SK-N-SH treated with all-trans-retinoic acid at 6 μM for 48 hours (cell line): ENCODE measurements at regions not wholly inside any gene's neighbourhood (a gene's known extent, or its start where the extent isn't known, plus 50 kb on each side); places are given as distances from the start of the nearest gene placed in this dataset.

Source experiments
- ATAC-seq: fragments of 200-7000 bp; cut with Tn5 transposase; 3 replicates; pipeline ENCODE4 v1.9.1; 2020; ENCODE audit warnings: mild to moderate bottlenecking, moderate library complexity
- ARNTL ChIP-seq: fragments of 450-650 bp; formaldehyde crosslinking; IDR thresholded peaks from 2 replicates; pipeline ENCODE4 v1.5.0; 2020; ENCODE audit warnings: low read depth, mild to moderate bottlenecking, moderate library complexity, borderline replicate concordance
- BACH2 ChIP-seq: fragments of 250-450 bp; sonication (Bioruptor Pico); IDR thresholded peaks from 2 replicates; pipeline ENCODE4 v1.9.0; 2021; ENCODE audit warnings: mild to moderate bottlenecking, borderline replicate concordance
- CREB5 ChIP-seq: fragments of 250-450 bp; sonication (Bioruptor Pico); IDR thresholded peaks from 2 replicates; pipeline ENCODE4 v1.5.1; 2020; ENCODE audit warnings: low read depth, mild to moderate bottlenecking, moderate library complexity
- CSDC2 ChIP-seq: fragments of 250-450 bp; sonication (Bioruptor Pico); IDR thresholded peaks from 2 replicates; pipeline ENCODE4 v1.5.0; 2020; ENCODE audit warnings: mild to moderate bottlenecking, moderate library complexity
- ESRRG ChIP-seq: fragments of 250-450 bp; sonication (Bioruptor Pico); IDR thresholded peaks from 2 replicates; pipeline ENCODE4 v1.6.1; 2021; ENCODE audit warnings: mild to moderate bottlenecking
- GLIS3 ChIP-seq: fragments of 250-450 bp; sonication (Bioruptor Pico); IDR thresholded peaks from 2 replicates; pipeline ENCODE4 v1.5.0; 2020; ENCODE audit warnings: mild to moderate bottlenecking, moderate library complexity
- ISL1 ChIP-seq: fragments of 250-450 bp; sonication (Bioruptor Pico); IDR thresholded peaks from 2 replicates; pipeline ENCODE4 v2.1.2; 2022; ENCODE audit warnings: mild to moderate bottlenecking, moderate library complexity
- OSR1 ChIP-seq: fragments of 250-450 bp; sonication (Bioruptor Pico); IDR thresholded peaks from 2 replicates; pipeline ENCODE4 v1.8.0; 2022; ENCODE audit warnings: moderate library complexity, mild to moderate bottlenecking, inconsistent platforms
- POU6F1 ChIP-seq: fragments of 250-450 bp; sonication (Bioruptor Pico); IDR thresholded peaks from 2 replicates; pipeline ENCODE4 v1.8.0; 2021; ENCODE audit warnings: low read depth, mild to moderate bottlenecking, moderate library complexity, borderline replicate concordance
- PPARA ChIP-seq: fragments of 250-450 bp; sonication (Bioruptor Pico); IDR thresholded peaks from 2 replicates; pipeline ENCODE4 v1.5.0; 2020; ENCODE audit warnings: mild to moderate bottlenecking, borderline replicate concordance
- RARB ChIP-seq: fragments of 250-450 bp; sonication (Bioruptor Pico); IDR thresholded peaks from 2 replicates; pipeline ENCODE4 v1.8.0; 2021; ENCODE audit warnings: mild to moderate bottlenecking, moderate library complexity
- SNAI2 ChIP-seq: fragments of 250-450 bp; sonication (Bioruptor Pico); IDR thresholded peaks from 2 replicates; pipeline ENCODE4 v1.5.0; 2020; ENCODE audit warnings: mild to moderate bottlenecking, moderate library complexity
- TCF4 ChIP-seq: fragments of 250-450 bp; sonication (Bioruptor Pico); IDR thresholded peaks from 2 replicates; pipeline ENCODE4 v1.8.0; 2021; ENCODE audit warnings: mild to moderate bottlenecking, moderate library complexity, borderline replicate concordance
- TOX ChIP-seq: fragments of 250-450 bp; sonication (Bioruptor Pico); IDR thresholded peaks from 2 replicates; pipeline ENCODE4 v1.8.0; 2021; ENCODE audit warnings: mild to moderate bottlenecking, moderate library complexity, borderline replicate concordance
- ZC3H10 ChIP-seq: fragments of 250-450 bp; sonication (Bioruptor Pico); IDR thresholded peaks from 2 replicates; pipeline ENCODE4 v1.5.1; 2021; ENCODE audit warnings: mild to moderate bottlenecking, moderate library complexity
- ZFP30 ChIP-seq: fragments of 450-650 bp; formaldehyde crosslinking; IDR thresholded peaks from 2 replicates; pipeline ENCODE4 v1.5.0; 2022; ENCODE audit warnings: mild to moderate bottlenecking, moderate library complexity
- ZNF70 ChIP-seq: fragments of 450-650 bp; formaldehyde crosslinking; IDR thresholded peaks from 2 replicates; pipeline ENCODE4 v1.5.0; 2020; ENCODE audit warnings: mild to moderate bottlenecking, moderate library complexity
- ZNF8 ChIP-seq: fragments of 450-650 bp; formaldehyde crosslinking; IDR thresholded peaks from 2 replicates; pipeline ENCODE4 v1.5.0; 2020; ENCODE audit warnings: mild to moderate bottlenecking, moderate library complexity
- TF ChIP-seq, protein P1 (sequence below): fragments of 250-450 bp; sonication (Bioruptor Pico); IDR thresholded peaks from 2 replicates; pipeline ENCODE4 v1.5.0; 2020; ENCODE audit warnings: mild to moderate bottlenecking, moderate library complexity
- TF ChIP-seq, protein P2 (sequence below): fragments of 250-450 bp; sonication (Bioruptor Pico); IDR thresholded peaks from 2 replicates; pipeline ENCODE4 v1.8.0; 2020; ENCODE audit warnings: mild to moderate bottlenecking, moderate library complexity, borderline replicate concordance
- TF ChIP-seq, protein P3 (sequence below): fragments of 250-450 bp; sonication (Bioruptor Pico); IDR thresholded peaks from 2 replicates; pipeline ENCODE4 v1.5.1; 2021; ENCODE audit warnings: mild to moderate bottlenecking, moderate library complexity

DNA sequence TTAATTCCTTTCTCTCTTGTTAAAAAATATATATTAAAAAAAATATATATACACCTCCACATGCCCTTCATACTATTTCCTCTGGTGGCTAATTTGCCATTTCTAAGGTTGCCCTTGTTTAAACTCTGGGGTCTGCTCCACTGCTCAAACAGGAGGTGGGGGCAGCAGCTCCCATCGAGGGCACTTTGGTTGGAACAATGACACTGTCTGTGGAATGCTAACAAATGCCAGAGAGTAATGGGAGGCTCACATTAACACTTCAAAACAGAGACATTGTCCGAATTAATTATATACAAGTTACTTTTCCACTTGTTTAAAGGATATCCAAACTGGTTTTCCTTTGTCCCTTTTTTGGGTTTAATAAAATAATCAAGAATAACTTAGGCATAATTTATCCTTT lies 58.8 kb upstream of the CD302 start:
- TF ChIP-seq GLIS3 (no peak), ESRRG (CRISPR knock-in tag) (no peak), TOX (CRISPR knock-in tag) (no peak), ARNTL (no peak), ZNF8 (CRISPR knock-in tag) (no peak), OSR1 (CRISPR knock-in tag) (no peak), PPARA (CRISPR knock-in tag) (no peak), BACH2 (CRISPR knock-in tag) (no peak), ZNF70 (CRISPR knock-in tag) (no peak), RARB (CRISPR knock-in tag) (no peak), CSDC2 (CRISPR knock-in tag) (no peak), POU6F1 (CRISPR knock-in tag) (no peak), ZFP30 (CRISPR knock-in tag) (no peak), SNAI2 (CRISPR knock-in tag) (no peak), TCF4 (CRISPR knock-in tag) (no peak), CREB5 (CRISPR knock-in tag) (no peak), ISL1 (CRISPR knock-in tag) (no peak)
- TF ChIP-seq, protein P1, sequence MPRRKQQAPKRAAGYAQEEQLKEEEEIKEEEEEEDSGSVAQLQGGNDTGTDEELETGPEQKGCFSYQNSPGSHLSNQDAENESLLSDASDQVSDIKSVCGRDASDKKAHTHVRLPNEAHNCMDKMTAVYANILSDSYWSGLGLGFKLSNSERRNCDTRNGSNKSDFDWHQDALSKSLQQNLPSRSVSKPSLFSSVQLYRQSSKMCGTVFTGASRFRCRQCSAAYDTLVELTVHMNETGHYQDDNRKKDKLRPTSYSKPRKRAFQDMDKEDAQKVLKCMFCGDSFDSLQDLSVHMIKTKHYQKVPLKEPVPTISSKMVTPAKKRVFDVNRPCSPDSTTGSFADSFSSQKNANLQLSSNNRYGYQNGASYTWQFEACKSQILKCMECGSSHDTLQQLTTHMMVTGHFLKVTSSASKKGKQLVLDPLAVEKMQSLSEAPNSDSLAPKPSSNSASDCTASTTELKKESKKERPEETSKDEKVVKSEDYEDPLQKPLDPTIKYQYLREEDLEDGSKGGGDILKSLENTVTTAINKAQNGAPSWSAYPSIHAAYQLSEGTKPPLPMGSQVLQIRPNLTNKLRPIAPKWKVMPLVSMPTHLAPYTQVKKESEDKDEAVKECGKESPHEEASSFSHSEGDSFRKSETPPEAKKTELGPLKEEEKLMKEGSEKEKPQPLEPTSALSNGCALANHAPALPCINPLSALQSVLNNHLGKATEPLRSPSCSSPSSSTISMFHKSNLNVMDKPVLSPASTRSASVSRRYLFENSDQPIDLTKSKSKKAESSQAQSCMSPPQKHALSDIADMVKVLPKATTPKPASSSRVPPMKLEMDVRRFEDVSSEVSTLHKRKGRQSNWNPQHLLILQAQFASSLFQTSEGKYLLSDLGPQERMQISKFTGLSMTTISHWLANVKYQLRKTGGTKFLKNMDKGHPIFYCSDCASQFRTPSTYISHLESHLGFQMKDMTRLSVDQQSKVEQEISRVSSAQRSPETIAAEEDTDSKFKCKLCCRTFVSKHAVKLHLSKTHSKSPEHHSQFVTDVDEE (CRISPR knock-in tag) = no peak
- TF ChIP-seq, protein P2, sequence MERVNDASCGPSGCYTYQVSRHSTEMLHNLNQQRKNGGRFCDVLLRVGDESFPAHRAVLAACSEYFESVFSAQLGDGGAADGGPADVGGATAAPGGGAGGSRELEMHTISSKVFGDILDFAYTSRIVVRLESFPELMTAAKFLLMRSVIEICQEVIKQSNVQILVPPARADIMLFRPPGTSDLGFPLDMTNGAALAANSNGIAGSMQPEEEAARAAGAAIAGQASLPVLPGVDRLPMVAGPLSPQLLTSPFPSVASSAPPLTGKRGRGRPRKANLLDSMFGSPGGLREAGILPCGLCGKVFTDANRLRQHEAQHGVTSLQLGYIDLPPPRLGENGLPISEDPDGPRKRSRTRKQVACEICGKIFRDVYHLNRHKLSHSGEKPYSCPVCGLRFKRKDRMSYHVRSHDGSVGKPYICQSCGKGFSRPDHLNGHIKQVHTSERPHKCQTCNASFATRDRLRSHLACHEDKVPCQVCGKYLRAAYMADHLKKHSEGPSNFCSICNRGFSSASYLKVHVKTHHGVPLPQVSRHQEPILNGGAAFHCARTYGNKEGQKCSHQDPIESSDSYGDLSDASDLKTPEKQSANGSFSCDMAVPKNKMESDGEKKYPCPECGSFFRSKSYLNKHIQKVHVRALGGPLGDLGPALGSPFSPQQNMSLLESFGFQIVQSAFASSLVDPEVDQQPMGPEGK (CRISPR knock-in tag) = no peak
- TF ChIP-seq, protein P3, sequence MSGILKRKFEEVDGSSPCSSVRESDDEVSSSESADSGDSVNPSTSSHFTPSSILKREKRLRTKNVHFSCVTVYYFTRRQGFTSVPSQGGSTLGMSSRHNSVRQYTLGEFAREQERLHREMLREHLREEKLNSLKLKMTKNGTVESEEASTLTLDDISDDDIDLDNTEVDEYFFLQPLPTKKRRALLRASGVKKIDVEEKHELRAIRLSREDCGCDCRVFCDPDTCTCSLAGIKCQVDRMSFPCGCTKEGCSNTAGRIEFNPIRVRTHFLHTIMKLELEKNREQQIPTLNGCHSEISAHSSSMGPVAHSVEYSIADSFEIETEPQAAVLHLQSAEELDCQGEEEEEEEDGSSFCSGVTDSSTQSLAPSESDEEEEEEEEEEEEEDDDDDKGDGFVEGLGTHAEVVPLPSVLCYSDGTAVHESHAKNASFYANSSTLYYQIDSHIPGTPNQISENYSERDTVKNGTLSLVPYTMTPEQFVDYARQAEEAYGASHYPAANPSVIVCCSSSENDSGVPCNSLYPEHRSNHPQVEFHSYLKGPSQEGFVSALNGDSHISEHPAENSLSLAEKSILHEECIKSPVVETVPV = no peak
- ATAC-seq = no peak

DNA sequence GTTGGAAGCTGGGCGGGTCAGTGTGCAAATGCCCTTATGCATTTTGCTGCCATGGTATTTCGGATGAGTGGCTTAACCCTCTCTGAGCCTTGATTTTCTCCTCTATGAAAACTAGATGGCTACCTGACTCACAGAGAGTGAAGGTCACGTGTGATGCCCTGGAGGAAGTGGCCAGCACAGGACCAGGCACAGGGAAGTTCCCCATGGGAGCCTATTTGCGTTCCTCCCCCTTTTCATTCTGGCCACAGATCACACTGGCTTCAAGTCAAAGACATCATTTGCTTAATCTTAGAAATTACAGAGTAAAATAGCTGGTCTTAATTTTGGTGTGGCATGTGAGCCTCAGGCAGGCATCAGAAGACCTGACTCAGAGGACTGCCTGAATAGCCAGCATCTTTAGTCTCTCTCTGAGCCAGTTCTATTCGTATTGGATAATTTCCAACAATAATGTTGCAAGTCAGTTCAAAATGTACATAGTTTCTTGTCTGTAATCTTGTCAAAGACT lies 57.6 kb upstream of the CD302 start:
- ATAC-seq = no peak

More for the DNA sequence above, 57.6 kb upstream of the CD302 start:
- TF ChIP-seq ARNTL = no peak
- no peak for TF ChIP-seq POU6F1 (CRISPR knock-in tag)
- TF ChIP-seq ZFP30 (CRISPR knock-in tag) = no peak
- no peak for TF ChIP-seq ZC3H10 (CRISPR knock-in tag)
- no peak for TF ChIP-seq BACH2 (CRISPR knock-in tag)
- no peak for TF ChIP-seq ZNF8 (CRISPR knock-in tag)
- no peak for TF ChIP-seq ISL1 (CRISPR knock-in tag)
